Mesendoderm (in vitro differentiated cells): ENCODE measurements at regions not wholly inside any gene's neighbourhood (a gene's known extent, or its start where the extent isn't known, plus 50 kb on each side); places are given as distances from the start of the nearest gene placed in this dataset.

Experiments used
- DNase-seq: peaks from one replicate; pipeline ENCODE4 v3.0.0; 2013
- H2AK5ac ChIP-seq: 2 replicates; pipeline ENCODE4 v1.6.1; 2013; ENCODE audit warnings: low read length, inconsistent platforms
- H2BK120ac ChIP-seq: 2 replicates; pipeline ENCODE4 v1.6.1; 2013; ENCODE audit warnings: low read depth, mild to moderate bottlenecking, low read length, moderate library complexity, mixed read lengths
- H2BK15ac ChIP-seq: replicated peaks from 2 replicates; pipeline ENCODE4 v1.6.1; 2013; ENCODE audit warnings: low read depth, mild to moderate bottlenecking, moderate library complexity
- H2BK5ac ChIP-seq: 2 replicates; pipeline ENCODE4 v1.6.1; 2013; ENCODE audit warnings: low read length, inconsistent platforms
- H3K18ac ChIP-seq: 2 replicates; pipeline ENCODE4 v1.6.1; 2013; ENCODE audit warnings: mild to moderate bottlenecking, low read length, mixed read lengths
- H3K23ac ChIP-seq: one replicate; pipeline ENCODE4 v1.6.1; 2013; ENCODE audit warnings: low read length
- H3K27ac ChIP-seq: 2 replicates; pipeline ENCODE4 v1.5.1; 2013; ENCODE audit warnings: low read depth, mild to moderate bottlenecking, inconsistent platforms, low read length, moderate library complexity
- H3K27me3 ChIP-seq: 2 replicates; pipeline ENCODE4 v1.6.1; 2013; ENCODE audit warnings: low read length, control low read depth, mild to moderate bottlenecking, inconsistent platforms; ENCODE audit not compliant: insufficient read depth, poor library complexity
- H3K36me3 ChIP-seq: 2 replicates; pipeline ENCODE4 v1.6.1; 2013; ENCODE audit warnings: low read length, inconsistent platforms; ENCODE audit not compliant: control insufficient read depth, insufficient read depth
- H3K4ac ChIP-seq: one replicate; pipeline ENCODE4 v1.6.1; 2013; ENCODE audit warnings: low read depth, mild to moderate bottlenecking, low read length, moderate library complexity
- H3K4me1 ChIP-seq: 2 replicates; pipeline ENCODE4 v1.6.1; 2013; ENCODE audit warnings: low read depth, low read length, inconsistent platforms; ENCODE audit not compliant: control insufficient read depth
- H3K4me2 ChIP-seq: 2 replicates; pipeline ENCODE4 v1.6.1; 2013; ENCODE audit warnings: low read length
- H3K4me3 ChIP-seq: 2 replicates; pipeline ENCODE4 v1.5.1; 2013; ENCODE audit warnings: mild to moderate bottlenecking, low read length
- H3K56ac ChIP-seq: one replicate; pipeline ENCODE4 v1.6.1; 2013; ENCODE audit warnings: low read length
- H3K79me1 ChIP-seq: 2 replicates; pipeline ENCODE4 v1.6.1; 2013; ENCODE audit warnings: low read length, inconsistent platforms
- H3K79me2 ChIP-seq: 2 replicates; pipeline ENCODE4 v1.6.1; 2013; ENCODE audit warnings: mild to moderate bottlenecking, low read length; ENCODE audit not compliant: control insufficient read depth, insufficient read depth
- H3K9ac ChIP-seq: 2 replicates; pipeline ENCODE4 v1.6.1; 2013; ENCODE audit warnings: low read length, inconsistent platforms
- H4K5ac ChIP-seq: one replicate; pipeline ENCODE4 v1.6.1; 2013; ENCODE audit warnings: low read length
- H4K8ac ChIP-seq: one replicate; pipeline ENCODE4 v1.6.1; 2013; ENCODE audit warnings: low read depth, mild to moderate bottlenecking, control low read depth, low read length, moderate library complexity
- WGBS: extraction: QIAGEN DNeasy Blood & Tissue Kit; methylation state at CpG from one replicate; pipeline ENCODE4 v1.1.7; 2013; ENCODE audit warnings: low lambda C conversion rate, missing lambda C conversion rate; ENCODE audit not compliant: insufficient coverage; ENCODE audit errors: extremely low coverage; 5-methylcytosine and 5-hydroxymethylcytosine counted together

- H3K4me1 ChIP-seq = peaks cover 2% of the 10 kb centered on the region
Measured at GRCh38 chr10:4246881-4247358, 461.9 kb upstream of the KLF6 start.

GRCh38 chr10:4243651-4244050 is 458.6 kb upstream of the KLF6 start:
- Histone ChIP-seq H3K27me3 (no peaks in the 10 kb centered on the region), H3K4me1 (peaks cover 2% of the 10 kb centered on the region), H3K18ac (no peak overlapping the region), H3K4me2 (no peak overlapping the region), H4K5ac (no peak overlapping the region), H3K4me3 (no peak overlapping the region), H3K79me2 (no peaks in the 10 kb centered on the region), H2BK120ac (no peak overlapping the region), H2BK15ac (no peak overlapping the region), H2BK5ac (no peak overlapping the region), H3K4ac (no peak overlapping the region), H3K23ac (no peak overlapping the region), H3K27ac (no peak overlapping the region), H3K56ac (no peak overlapping the region), H4K8ac (no peak overlapping the region), H3K9ac (no peak overlapping the region), H2AK5ac (no peak overlapping the region), H3K36me3 (no peaks in the 10 kb centered on the region), H3K79me1 (no peaks in the 10 kb centered on the region)
- peak; percentile 57 for DNase-seq
- WGBS = no CpG with 5 or more reads among the region's 1 CpG

More at GRCh38 chr10:4246881-4247358, 461.9 kb upstream of the KLF6 start:
- no peak overlapping the region for H3K4ac ChIP-seq
- no peak overlapping the region for H2BK120ac ChIP-seq
- H2BK15ac ChIP-seq = no peak overlapping the region
- no peak overlapping the region for H3K4me3 ChIP-seq
- no peaks in the 10 kb centered on the region for H3K79me2 ChIP-seq
- H3K79me1 ChIP-seq = no peaks in the 10 kb centered on the region
- no peak overlapping the region for H4K5ac ChIP-seq
- no peaks in the 10 kb centered on the region for H3K36me3 ChIP-seq
- H2AK5ac ChIP-seq = no peak overlapping the region
- no peak overlapping the region for H2BK5ac ChIP-seq
- H3K4me2 ChIP-seq = no peak overlapping the region
- H3K27me3 ChIP-seq = no peaks in the 10 kb centered on the region
- H3K9ac ChIP-seq = no peak overlapping the region
- no peak overlapping the region for H4K8ac ChIP-seq
- no peak overlapping the region for H3K27ac ChIP-seq
- H3K56ac ChIP-seq = no peak overlapping the region
- no peak for DNase-seq
- H3K23ac ChIP-seq = no peak overlapping the region
- no CpG with 5 or more reads among the region's 4 CpGs for whole genome bisulfite sequencing
- H3K18ac ChIP-seq = no peak overlapping the region

- no peak overlapping the region for H4K5ac ChIP-seq
- no peaks in the 10 kb centered on the region for H3K27me3 ChIP-seq
- no peak overlapping the region for H3K4ac ChIP-seq
- H2BK120ac ChIP-seq = no peak overlapping the region
- no peak overlapping the region for H3K56ac ChIP-seq
- no peak overlapping the region for H3K18ac ChIP-seq
- H3K4me1 ChIP-seq = peaks cover 2% of the 10 kb centered on the region
- no peak overlapping the region for H3K27ac ChIP-seq
- H4K8ac ChIP-seq = no peak overlapping the region
- H3K23ac ChIP-seq = no peak overlapping the region
- H2BK5ac ChIP-seq = no peak overlapping the region
- H3K36me3 ChIP-seq = no peaks in the 10 kb centered on the region
- no peak for DNase-seq
- H3K79me2 ChIP-seq = no peaks in the 10 kb centered on the region
- no peak overlapping the region for H2AK5ac ChIP-seq
- no peaks in the 10 kb centered on the region for H3K79me1 ChIP-seq
- no peak overlapping the region for H2BK15ac ChIP-seq
- H3K9ac ChIP-seq = no peak overlapping the region
- no peak overlapping the region for H3K4me2 ChIP-seq
- WGBS = no CpG with 5 or more reads among the region's 6 CpGs
- no peak overlapping the region for H3K4me3 ChIP-seq
Measured at GRCh38 chr10:4243169-4243568, 458.2 kb upstream of the KLF6 start.

GRCh38 chr10:4242561-4243035 is 457.6 kb upstream of the KLF6 start:
- DNase-seq = peak; percentile 52
- H2BK15ac ChIP-seq = no peak overlapping the region
- no peak overlapping the region for H4K5ac ChIP-seq
- H2BK120ac ChIP-seq = no peak overlapping the region
- no peak overlapping the region for H3K23ac ChIP-seq
- H3K56ac ChIP-seq = no peak overlapping the region
- peak overlapping the region; percentile 79 for H3K27ac ChIP-seq
- H3K4me3 ChIP-seq = no peak overlapping the region
- no peak overlapping the region for H2BK5ac ChIP-seq
- H3K18ac ChIP-seq = no peak overlapping the region
- H4K8ac ChIP-seq = no peak overlapping the region
- no peak overlapping the region for H3K4ac ChIP-seq
- peaks cover 2% of the 10 kb centered on the region for H3K4me1 ChIP-seq
- H3K79me1 ChIP-seq = no peaks in the 10 kb centered on the region
- no peak overlapping the region for H3K9ac ChIP-seq
- no CpG with 5 or more reads among the region's 2 CpGs for WGBS
- no peak overlapping the region for H2AK5ac ChIP-seq
- no peaks in the 10 kb centered on the region for H3K79me2 ChIP-seq
- H3K4me2 ChIP-seq = no peak overlapping the region
- no peaks in the 10 kb centered on the region for H3K27me3 ChIP-seq
- no peaks in the 10 kb centered on the region for H3K36me3 ChIP-seq

- DNase-seq = peak; percentile 65
Measured at GRCh38 chr10:4241724-4242345, 456.8 kb upstream of the KLF6 start.

More at GRCh38 chr10:4241724-4242345, 456.8 kb upstream of the KLF6 start:
- Histone ChIP-seq H3K4ac (no peak overlapping the region), H3K9ac (no peak overlapping the region), H3K36me3 (no peaks in the 10 kb centered on the region), H4K5ac (no peak overlapping the region), H2BK15ac (no peak overlapping the region), H4K8ac (no peak overlapping the region), H3K4me2 (no peak overlapping the region), H3K79me2 (no peaks in the 10 kb centered on the region), H3K4me1 (peaks cover 2% of the 10 kb centered on the region), H3K27ac (peak overlapping the region; percentile 79), H2AK5ac (no peak overlapping the region), H3K79me1 (no peaks in the 10 kb centered on the region), H3K27me3 (no peaks in the 10 kb centered on the region), H3K18ac (peak overlapping the region; percentile 60), H2BK120ac (peak overlapping the region; percentile 9), H3K4me3 (no peak overlapping the region), H3K23ac (no peak overlapping the region), H2BK5ac (no peak overlapping the region), H3K56ac (no peak overlapping the region)
- no CpG with 5 or more reads among the region's 7 CpGs for WGBS
